Activated CD4-positive, alpha-beta T cell treated with anti-CD3 and anti-CD28 coated beads, Interleukin-2, amount 10 ng/mL, durations not matched to agents 7 days and 5 days (primary cell): ENCODE measurements at regions not wholly inside any gene's neighbourhood (a gene's known extent, or its start where the extent isn't known, plus 50 kb on each side); places are given as distances from the start of the nearest gene placed in this dataset.

Source experiments
- CTCF ChIA-PET: fragments of 350-600 bp; sonication (Branson Sonifier 250); formaldehyde crosslinking; loops from one replicate; lab custom pipeline; 2021; ENCODE audit warnings: antibody characterized with exemption; lab: Charles Lee
- POLR2A ChIA-PET: fragments of 350-600 bp; sonication (Branson Sonifier 250); formaldehyde crosslinking; loops from one replicate; lab custom pipeline; 2021; ENCODE audit warnings: antibody characterized with exemption; lab: Charles Lee
- DNase-seq: peaks from one replicate; pipeline ENCODE4 v3.0.0-alpha.2; 2020
- H3K27ac Mint-ChIP-seq: one replicate; pipeline ENCODE4 v1.8.0; 2021; ENCODE audit warnings: mild to moderate bottlenecking, moderate library complexity, mixed read lengths
- H3K27me3 Mint-ChIP-seq: one replicate; pipeline ENCODE4 v1.8.0; 2021; ENCODE audit warnings: mixed read lengths
- H3K36me3 Mint-ChIP-seq: one replicate; pipeline ENCODE4 v1.8.0; 2021; ENCODE audit warnings: low read depth, mixed read lengths
- H3K4me1 Mint-ChIP-seq: one replicate; pipeline ENCODE4 v1.8.0; 2021; ENCODE audit warnings: mixed read lengths
- H3K4me3 Mint-ChIP-seq: one replicate; pipeline ENCODE4 v1.8.0; 2021; ENCODE audit warnings: mild to moderate bottlenecking, moderate library complexity, mixed read lengths
- H3K9me3 Mint-ChIP-seq: one replicate; pipeline ENCODE4 v1.8.0; 2021; ENCODE audit warnings: mixed read lengths

DNA sequence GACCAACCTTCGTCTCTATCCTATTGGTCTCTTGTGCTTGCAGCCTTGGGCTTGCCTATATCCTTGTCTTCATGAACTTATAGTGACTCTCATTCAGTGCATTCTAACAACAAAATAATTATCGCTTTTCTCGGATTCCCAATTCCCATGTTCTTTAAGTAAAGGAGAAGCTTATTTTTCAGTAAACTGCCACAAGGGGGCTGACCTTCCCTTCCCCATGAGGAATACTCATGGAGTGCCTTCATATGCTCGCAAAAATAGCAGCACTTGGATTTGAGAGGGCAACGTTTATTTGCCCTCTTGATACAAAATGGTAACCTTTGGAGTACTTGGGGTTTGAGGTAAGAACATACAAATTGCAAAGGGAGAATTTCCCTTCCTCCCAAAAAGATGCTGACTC lies 183.2 kb upstream of the TENT5D start:
- ChIA-PET POLR2A (no interaction called here), CTCF (no interaction called here)
- Mint-ChIP-seq H3K27ac (no peak overlapping the region), H3K36me3 (no peaks in the 10 kb centered on the region), H3K27me3 (no peaks in the 10 kb centered on the region), H3K4me3 (no peak overlapping the region), H3K9me3 (no peaks in the 10 kb centered on the region), H3K4me1 (no peaks in the 10 kb centered on the region)
- no peak for DNase-seq

DNA sequence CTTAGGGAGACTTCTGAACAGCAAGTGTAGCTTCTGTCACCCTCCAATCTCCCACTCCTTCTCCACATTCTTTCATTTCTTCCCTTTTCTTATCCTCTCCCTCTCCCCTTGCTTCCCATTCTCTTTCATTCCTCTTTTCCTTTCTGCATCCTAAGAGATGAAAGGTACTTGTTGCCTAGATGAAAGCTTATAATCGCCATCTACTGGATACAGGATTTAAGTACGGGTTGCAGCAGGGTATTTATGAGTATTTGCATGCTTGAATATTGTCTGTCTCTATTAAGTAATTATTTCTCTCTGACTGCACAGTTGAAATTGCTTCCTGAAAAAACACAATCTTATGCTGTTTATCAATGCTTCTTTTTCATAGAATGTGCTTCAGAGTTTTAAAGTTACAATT lies 174.0 kb upstream of the TENT5D start:
- Mint-ChIP-seq H3K9me3 (no peaks in the 10 kb centered on the region), H3K4me1 (no peaks in the 10 kb centered on the region), H3K36me3 (no peaks in the 10 kb centered on the region), H3K4me3 (no peak overlapping the region), H3K27me3 (no peaks in the 10 kb centered on the region), H3K27ac (no peak overlapping the region)
- DNase-seq: no peak
- CTCF ChIA-PET: no interaction called here
- POLR2A ChIA-PET: no interaction called here

- CTCF ChIA-PET: no interaction called here
- H3K4me1 Mint-ChIP-seq: no peaks in the 10 kb centered on the region
- no peak overlapping the region for H3K4me3 Mint-ChIP-seq
- no peaks in the 10 kb centered on the region for H3K27me3 Mint-ChIP-seq
- DNase-seq: no peak
- H3K9me3 Mint-ChIP-seq: no peaks in the 10 kb centered on the region
- POLR2A ChIA-PET: no interaction called here
- H3K36me3 Mint-ChIP-seq: no peaks in the 10 kb centered on the region
- no peak overlapping the region for H3K27ac Mint-ChIP-seq
These were observed 154.0 kb upstream of the TENT5D start for GRCh38 chrX:80266287-80266686.

GRCh38 chrX:80266979-80267378 lies 153.3 kb upstream of the TENT5D start:
- CTCF ChIA-PET: no interaction called here
- H3K36me3 Mint-ChIP-seq: no peaks in the 10 kb centered on the region

DNA sequence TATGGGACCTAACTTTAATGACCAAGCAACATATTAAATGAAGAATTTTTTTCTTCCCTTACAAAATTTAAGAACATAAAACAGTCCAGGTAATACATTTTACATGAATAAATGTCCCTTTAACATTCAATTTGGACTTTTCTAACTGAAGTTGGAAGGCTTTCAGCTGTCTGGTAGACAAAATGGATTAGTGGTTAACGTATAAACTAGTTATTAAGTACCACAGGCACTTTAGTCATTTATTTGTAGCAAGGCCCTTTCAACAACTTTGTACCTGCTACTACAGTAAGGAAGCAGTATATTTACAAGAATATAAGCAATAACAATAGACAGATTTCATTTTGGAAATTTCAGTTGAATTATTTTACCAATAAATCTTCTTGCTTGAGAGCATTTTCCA lies 152.5 kb upstream of the TENT5D start:
- DNase-seq: no peak
- no peak overlapping the region for H3K27ac Mint-ChIP-seq
- H3K4me1 Mint-ChIP-seq: no peaks in the 10 kb centered on the region
- no peak overlapping the region for H3K4me3 Mint-ChIP-seq
- H3K27me3 Mint-ChIP-seq: no peaks in the 10 kb centered on the region
- H3K36me3 Mint-ChIP-seq: no peaks in the 10 kb centered on the region
- ChIA-PET CTCF (no interaction called here), POLR2A (no interaction called here)
- H3K9me3 Mint-ChIP-seq: no peaks in the 10 kb centered on the region

More at GRCh38 chrX:80266979-80267378, 153.3 kb upstream of the TENT5D start:
- no peaks in the 10 kb centered on the region for H3K9me3 Mint-ChIP-seq
- no peak for DNase-seq
- H3K27ac Mint-ChIP-seq: no peak overlapping the region
- H3K4me3 Mint-ChIP-seq: no peak overlapping the region
- POLR2A ChIA-PET: no interaction called here
- H3K27me3 Mint-ChIP-seq: no peaks in the 10 kb centered on the region
- H3K4me1 Mint-ChIP-seq: no peaks in the 10 kb centered on the region

DNA sequence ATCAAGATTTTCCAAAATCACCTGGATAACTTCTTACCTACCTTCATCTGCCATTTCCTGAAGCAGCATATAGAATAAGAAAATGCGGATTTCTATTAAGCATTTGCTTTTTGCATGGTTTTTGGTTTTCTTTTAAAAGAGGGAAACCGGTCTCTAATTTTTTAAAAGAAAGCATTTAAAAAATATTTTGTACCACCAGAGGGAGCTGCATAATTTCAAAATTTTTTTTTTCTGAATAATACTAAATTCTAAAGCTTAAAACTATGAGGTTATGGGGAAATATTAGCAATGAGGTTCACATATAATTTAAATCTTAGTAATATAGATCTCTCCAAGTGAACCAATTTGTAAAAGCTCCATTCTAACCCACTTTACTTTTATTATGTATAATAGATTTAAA lies 137.7 kb upstream of the TENT5D start:
- ChIA-PET POLR2A (no interaction called here), CTCF (no interaction called here)
- Mint-ChIP-seq H3K4me1 (no peaks in the 10 kb centered on the region), H3K9me3 (no peaks in the 10 kb centered on the region), H3K4me3 (no peak overlapping the region), H3K27ac (no peak overlapping the region), H3K27me3 (no peaks in the 10 kb centered on the region), H3K36me3 (no peaks in the 10 kb centered on the region)
- no peak for DNase-seq

DNA sequence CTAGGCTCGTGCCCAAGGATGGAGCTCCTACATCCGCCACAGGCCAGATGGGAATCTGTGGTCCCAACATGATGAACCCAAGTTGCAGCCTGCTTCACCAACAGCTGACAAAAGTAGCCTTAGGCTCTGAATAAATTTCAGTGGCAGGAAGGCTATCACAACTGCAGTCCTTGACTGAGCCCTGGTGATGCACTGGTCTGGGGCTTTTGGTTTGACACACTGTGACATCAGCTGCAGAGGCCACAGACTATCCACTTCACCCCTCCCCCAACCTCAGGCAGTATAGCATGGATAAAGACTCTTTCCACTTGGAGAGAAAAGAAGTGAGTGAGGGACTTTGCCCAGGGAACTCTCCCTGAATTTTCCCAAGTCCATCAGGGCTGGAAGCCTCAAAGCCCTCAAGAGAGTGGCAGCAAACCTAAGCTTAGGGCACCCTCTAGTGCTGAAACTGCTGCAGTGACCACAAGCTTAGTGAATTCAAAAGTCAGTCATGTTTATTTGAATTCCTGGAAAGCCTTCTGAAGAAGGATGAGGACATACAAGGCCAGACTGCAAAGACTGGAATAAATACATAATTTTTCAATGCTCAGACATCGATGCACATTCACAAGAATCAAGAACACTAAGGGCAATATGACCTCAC lies 135.0 kb upstream of the TENT5D start:
- POLR2A ChIA-PET: no interaction called here
- no peaks in the 10 kb centered on the region for H3K4me1 Mint-ChIP-seq
- no peak overlapping the region for H3K4me3 Mint-ChIP-seq
- no peaks in the 10 kb centered on the region for H3K36me3 Mint-ChIP-seq
- H3K9me3 Mint-ChIP-seq: no peaks in the 10 kb centered on the region
- no peak overlapping the region for H3K27ac Mint-ChIP-seq
- no peak for DNase-seq
- no peaks in the 10 kb centered on the region for H3K27me3 Mint-ChIP-seq
- CTCF ChIA-PET: interaction anchor here (0.5 kb wide), 1 partner anchor 37 kb away, joined by 3 read pairs; no protein-coding TSS in a partner anchor

- ChIA-PET POLR2A (no interaction called here), CTCF (no interaction called here)
- no peaks in the 10 kb centered on the region for H3K9me3 Mint-ChIP-seq
- H3K4me3 Mint-ChIP-seq: no peak overlapping the region
- H3K27ac Mint-ChIP-seq: no peak overlapping the region
- no peaks in the 10 kb centered on the region for H3K4me1 Mint-ChIP-seq
- H3K27me3 Mint-ChIP-seq: no peaks in the 10 kb centered on the region
- no peak for DNase-seq
- no peaks in the 10 kb centered on the region for H3K36me3 Mint-ChIP-seq
These were observed 129.4 kb upstream of the TENT5D start for GRCh38 chrX:80290834-80291233.

DNA sequence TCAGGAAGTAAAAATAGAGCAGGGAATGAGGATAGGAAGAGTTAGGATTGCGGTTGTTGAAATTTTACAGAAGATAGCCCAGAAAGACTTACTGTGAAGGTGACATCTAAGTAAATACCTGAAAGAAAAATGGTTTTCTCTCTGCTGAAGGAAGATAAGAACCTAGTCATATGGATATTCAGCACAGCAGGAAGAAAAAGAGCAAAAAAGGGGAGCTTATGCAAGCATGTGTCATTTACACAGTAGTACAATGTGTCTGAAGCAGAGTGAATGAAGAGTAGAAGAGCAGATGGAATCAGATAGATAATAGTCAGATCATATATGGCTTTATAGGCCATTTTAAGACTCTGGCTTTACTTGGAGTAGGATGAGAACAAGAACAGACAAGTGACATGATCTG lies 126.9 kb upstream of the TENT5D start:
- no peak for DNase-seq
- Mint-ChIP-seq H3K4me3 (no peak overlapping the region), H3K4me1 (no peaks in the 10 kb centered on the region), H3K36me3 (no peaks in the 10 kb centered on the region), H3K27ac (no peak overlapping the region), H3K27me3 (no peaks in the 10 kb centered on the region), H3K9me3 (no peaks in the 10 kb centered on the region)
- ChIA-PET CTCF (no interaction called here), POLR2A (no interaction called here)

DNA sequence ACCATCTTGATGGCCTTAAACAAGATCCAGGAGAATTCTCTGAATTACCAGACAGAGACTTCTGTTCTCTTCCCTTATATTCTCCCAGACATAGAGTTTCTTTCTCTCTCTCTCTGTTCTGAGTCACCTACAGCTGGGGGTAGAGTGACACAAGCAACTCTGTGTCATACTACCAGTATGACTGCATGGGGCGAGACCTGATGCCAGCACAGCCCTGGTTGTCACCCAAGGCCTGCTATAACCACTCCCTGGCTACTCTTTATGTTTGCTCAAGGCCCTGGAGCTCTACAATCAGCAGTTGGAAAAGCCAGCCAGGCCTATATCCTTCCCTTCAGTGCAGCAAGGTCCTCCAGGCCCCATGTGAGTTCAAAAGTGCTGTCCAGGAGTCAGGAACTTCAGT lies 114.2 kb upstream of the TENT5D start:
- Mint-ChIP-seq H3K4me3 (no peak overlapping the region), H3K4me1 (no peaks in the 10 kb centered on the region), H3K27me3 (no peaks in the 10 kb centered on the region), H3K9me3 (no peaks in the 10 kb centered on the region), H3K27ac (no peak overlapping the region), H3K36me3 (no peaks in the 10 kb centered on the region)
- DNase-seq: no peak
- CTCF ChIA-PET: no interaction called here
- POLR2A ChIA-PET: no interaction called here

DNA sequence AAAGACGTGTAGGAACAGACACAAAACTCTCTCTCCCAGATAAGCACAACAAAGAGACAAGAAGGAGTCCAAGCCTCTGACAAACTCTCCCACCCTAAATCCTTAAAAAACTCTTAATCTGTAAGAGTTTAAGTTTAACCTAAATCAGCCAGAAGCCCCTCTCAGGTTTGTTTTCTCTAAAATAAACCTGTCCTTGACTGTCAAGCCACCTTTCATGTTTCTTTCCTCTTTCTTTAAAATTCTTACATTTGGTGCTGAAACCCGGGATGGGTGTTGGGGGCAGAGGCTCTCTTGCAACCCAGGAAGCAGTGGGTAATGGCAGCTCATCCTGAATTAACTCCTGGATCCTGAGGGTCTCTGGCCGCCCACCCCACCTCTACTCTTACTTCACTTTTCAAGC lies 107.8 kb upstream of the TENT5D start:
- Mint-ChIP-seq H3K4me3 (no peak overlapping the region), H3K27ac (no peak overlapping the region), H3K36me3 (no peaks in the 10 kb centered on the region), H3K4me1 (no peaks in the 10 kb centered on the region), H3K27me3 (no peaks in the 10 kb centered on the region), H3K9me3 (no peaks in the 10 kb centered on the region)
- CTCF ChIA-PET: no interaction called here
- POLR2A ChIA-PET: no interaction called here
- DNase-seq: no peak

DNA sequence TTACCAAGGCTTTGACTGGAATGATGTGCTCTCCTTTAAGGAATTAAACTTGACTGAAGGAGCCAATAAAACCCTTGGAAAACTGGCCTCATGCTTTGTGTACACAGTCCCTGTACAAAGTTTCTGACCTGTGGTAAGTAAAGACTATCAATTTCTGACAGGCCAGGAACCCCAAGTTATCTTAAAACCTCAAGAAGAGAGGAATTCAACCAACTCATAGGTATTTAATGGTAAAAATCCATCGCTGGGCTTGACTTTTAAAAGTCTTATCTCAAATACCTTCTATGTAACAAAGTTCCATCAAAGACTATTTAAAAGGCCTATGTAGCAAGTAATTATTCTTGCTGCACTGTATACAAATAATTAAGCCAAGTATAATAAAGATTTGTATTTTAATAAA lies 103.7 kb upstream of the TENT5D start:
- H3K36me3 Mint-ChIP-seq: no peaks in the 10 kb centered on the region
- H3K27ac Mint-ChIP-seq: no peak overlapping the region
- H3K4me1 Mint-ChIP-seq: no peaks in the 10 kb centered on the region
- no peak for DNase-seq
- H3K27me3 Mint-ChIP-seq: no peaks in the 10 kb centered on the region
- POLR2A ChIA-PET: no interaction called here
- CTCF ChIA-PET: interaction anchor here (0.6 kb wide), 1 partner anchor 1755 kb away, joined by 3 read pairs; no protein-coding TSS in a partner anchor
- no peak overlapping the region for H3K4me3 Mint-ChIP-seq
- peaks cover 6% of the 10 kb centered on the region for H3K9me3 Mint-ChIP-seq

- Mint-ChIP-seq H3K9me3 (peaks cover 6% of the 10 kb centered on the region), H3K27me3 (no peaks in the 10 kb centered on the region)
These were observed 102.6 kb upstream of the TENT5D start for GRCh38 chrX:80317646-80318045.

GRCh38 chrX:80331285-80331684 lies 89.0 kb upstream of the TENT5D start:
- H3K27ac Mint-ChIP-seq: no peak overlapping the region
- H3K4me3 Mint-ChIP-seq: no peak overlapping the region
- H3K4me1 Mint-ChIP-seq: no peaks in the 10 kb centered on the region
- ChIA-PET POLR2A (no interaction called here), CTCF (interaction anchor here (1.1 kb wide), 1 partner anchor 37 kb away, joined by 3 read pairs; no protein-coding TSS in a partner anchor)
- no peaks in the 10 kb centered on the region for H3K9me3 Mint-ChIP-seq
- no peaks in the 10 kb centered on the region for H3K36me3 Mint-ChIP-seq
- no peak for DNase-seq
- H3K27me3 Mint-ChIP-seq: no peaks in the 10 kb centered on the region

More at GRCh38 chrX:80317646-80318045, 102.6 kb upstream of the TENT5D start:
- no peak for DNase-seq
- no peaks in the 10 kb centered on the region for H3K36me3 Mint-ChIP-seq
- H3K4me3 Mint-ChIP-seq: no peak overlapping the region
- H3K27ac Mint-ChIP-seq: no peak overlapping the region
- ChIA-PET CTCF (no interaction called here), POLR2A (no interaction called here)
- H3K4me1 Mint-ChIP-seq: no peaks in the 10 kb centered on the region
